ENCODE measurements at regions not wholly inside any gene's neighbourhood (a gene's known extent, or its start where the extent isn't known, plus 50 kb on each side); places are given as distances from the start of the nearest gene placed in this dataset.

GRCh38 chr15:62472616-62473299 is 307.7 kb upstream of the C2CD4B start:
- no peak for DNase-seq (ENCODE audit: low spot score)

- no peak for DNase-seq (ENCODE audit: low spot score)
Measured at GRCh38 chr15:62474021-62474770, 309.1 kb upstream of the C2CD4B start.

- no peak for DNase-seq (ENCODE audit: low spot score)
Measured at GRCh38 chr15:62474771-62475124, 309.7 kb upstream of the C2CD4B start.

- DNase-seq (ENCODE audit: low spot score): no peak
Measured at GRCh38 chr15:62475591-62475990, 310.5 kb upstream of the C2CD4B start.

- DNase-seq (ENCODE audit: low spot score): no peak
Measured at GRCh38 chr15:62476163-62476562, 311.1 kb upstream of the C2CD4B start.

GRCh38 chr15:62477929-62478328 is 312.8 kb upstream of the C2CD4B start:
- no peak for DNase-seq (ENCODE audit: low spot score)

GRCh38 chr15:62482785-62483429 is 317.8 kb upstream of the C2CD4B start:
- DNase-seq (ENCODE audit: low spot score): no peak

- DNase-seq (ENCODE audit: low spot score): no peak
Measured at GRCh38 chr15:62483814-62484213, 318.7 kb upstream of the C2CD4B start.

- DNase-seq (ENCODE audit: low spot score): no peak
Measured at GRCh38 chr15:62485170-62485720, 320.2 kb upstream of the C2CD4B start.

GRCh38 chr15:62486041-62486440 is 321.0 kb upstream of the C2CD4B start:
- DNase-seq (ENCODE audit: low spot score): no peak

GRCh38 chr15:62488387-62488786 is 323.3 kb upstream of the C2CD4B start:
- DNase-seq (ENCODE audit: low spot score): no peak

- DNase-seq (ENCODE audit: low spot score): no peak
Measured at GRCh38 chr15:62491642-62492041, 326.6 kb upstream of the C2CD4B start.

- DNase-seq (ENCODE audit: low spot score): no peak
Measured at GRCh38 chr15:62492900-62493299, 327.8 kb upstream of the C2CD4B start.

GRCh38 chr15:62494197-62494596 is 329.1 kb upstream of the C2CD4B start:
- DNase-seq (ENCODE audit: low spot score): no peak

- no peak for DNase-seq (ENCODE audit: low spot score)
Measured at GRCh38 chr15:62495670-62496614, 330.9 kb upstream of the C2CD4B start.

- no peak for DNase-seq (ENCODE audit: low spot score)
Measured at GRCh38 chr15:62497356-62497755, 332.3 kb upstream of the C2CD4B start.

- DNase-seq (ENCODE audit: low spot score): no peak
Measured at GRCh38 chr15:62498278-62498677, 333.2 kb upstream of the C2CD4B start.

- DNase-seq (ENCODE audit: low spot score): no peak
Measured at GRCh38 chr15:62498712-62499111, 333.6 kb upstream of the C2CD4B start.

- DNase-seq (ENCODE audit: low spot score): no peak
Measured at GRCh38 chr15:62500325-62500724, 335.2 kb upstream of the C2CD4B start.

GRCh38 chr15:62502451-62502850 is 337.4 kb upstream of the C2CD4B start:
- no peak for DNase-seq (ENCODE audit: low spot score)

GRCh38 chr15:62503451-62503850 is 338.4 kb upstream of the C2CD4B start:
- no peak for DNase-seq (ENCODE audit: low spot score)

GRCh38 chr15:62505762-62506161 is 340.7 kb upstream of the C2CD4B start:
- DNase-seq (ENCODE audit: low spot score): no peak
